Hippocampal formation (tissue), 2 donors: ENCODE measurements at regions not wholly inside any gene's neighbourhood (a gene's known extent, or its start where the extent isn't known, plus 50 kb on each side); places are given as distances from the start of the nearest gene placed in this dataset.
A peak's percentile ranks its signal among the peaks of the same experiment; 100 is the strongest.

Source experiments
- DNase-seq, 2 donors: peaks; one replicate each; lab custom pipeline; 2025; lab: John Stamatoyannopoulos, UW

DNA sequence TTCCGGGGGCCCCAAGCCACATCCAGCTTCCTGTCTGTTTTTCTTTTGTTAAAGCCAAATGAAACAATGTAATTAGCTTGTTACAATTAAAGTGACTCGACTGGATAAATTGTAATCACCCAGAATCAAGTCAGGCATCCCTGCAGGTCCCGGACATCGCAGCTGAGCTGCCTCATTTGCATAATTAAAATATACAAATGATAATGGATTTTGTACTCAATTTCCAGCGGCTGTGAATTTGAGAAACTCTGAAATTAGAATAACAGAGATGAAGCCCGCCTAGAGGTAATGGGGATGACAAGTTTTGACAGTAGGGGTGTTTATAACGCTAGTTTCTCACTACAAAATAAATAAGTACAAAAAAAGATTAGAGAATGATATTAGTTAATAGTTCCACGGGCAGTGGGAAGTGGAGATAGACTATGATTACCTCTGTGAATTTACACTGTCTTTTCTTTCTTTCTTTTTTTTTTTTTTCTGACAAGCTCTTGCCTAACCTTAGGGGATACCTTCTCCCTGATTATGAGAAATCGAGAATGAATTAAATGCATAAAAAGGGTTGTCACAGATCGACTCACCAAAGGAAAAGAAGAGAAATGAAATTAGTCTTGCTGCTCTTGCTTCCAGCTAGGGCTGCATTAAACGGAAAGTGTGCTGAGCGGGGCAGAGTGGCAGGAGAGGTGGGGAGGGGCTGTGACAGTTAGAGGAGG, 82.6 kb upstream of the SKOR2 start:
- DNase-seq: no peak

DNA sequence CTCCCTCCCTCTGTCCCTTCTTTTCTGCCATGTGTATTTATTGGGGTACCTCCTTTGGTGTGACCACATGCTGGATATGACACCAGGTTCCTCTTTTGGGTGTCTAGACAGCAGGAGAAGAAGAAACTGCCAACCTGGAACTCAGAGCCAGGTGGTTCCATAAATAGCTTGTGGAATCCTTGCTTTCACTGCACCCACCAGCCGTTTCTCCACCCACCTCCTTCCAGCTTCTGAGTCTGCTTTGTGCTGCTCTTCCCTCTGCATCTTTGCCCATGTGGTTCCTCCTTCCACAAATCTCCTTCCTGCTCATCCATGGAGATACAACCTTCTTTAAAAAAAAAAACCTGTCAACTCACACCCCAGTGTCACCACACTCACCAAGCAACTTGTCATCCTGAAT, 80.2 kb upstream of the SKOR2 start:
- peak in 1 of 2 donors; percentile 3 for DNase-seq

DNA sequence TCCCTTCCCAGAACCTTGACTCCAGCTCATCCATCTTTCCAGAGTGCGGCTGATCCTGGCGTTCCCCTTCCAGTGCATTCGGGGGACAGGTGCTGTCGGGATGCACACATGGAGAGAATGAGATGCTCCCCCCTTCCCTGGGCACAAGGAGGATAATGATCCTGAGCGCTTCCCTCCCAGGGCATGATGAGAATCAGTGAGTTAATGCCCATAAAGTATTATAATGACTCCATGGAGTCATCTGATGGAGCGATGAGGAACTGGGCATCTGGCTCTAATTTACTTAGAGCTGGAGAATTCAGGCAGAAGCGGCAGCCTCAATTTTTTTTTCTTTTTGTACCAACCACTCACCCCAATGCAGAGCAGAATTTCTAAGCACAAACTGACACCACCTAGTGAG, 79.6 kb upstream of the SKOR2 start:
- DNase-seq: no peak

DNA sequence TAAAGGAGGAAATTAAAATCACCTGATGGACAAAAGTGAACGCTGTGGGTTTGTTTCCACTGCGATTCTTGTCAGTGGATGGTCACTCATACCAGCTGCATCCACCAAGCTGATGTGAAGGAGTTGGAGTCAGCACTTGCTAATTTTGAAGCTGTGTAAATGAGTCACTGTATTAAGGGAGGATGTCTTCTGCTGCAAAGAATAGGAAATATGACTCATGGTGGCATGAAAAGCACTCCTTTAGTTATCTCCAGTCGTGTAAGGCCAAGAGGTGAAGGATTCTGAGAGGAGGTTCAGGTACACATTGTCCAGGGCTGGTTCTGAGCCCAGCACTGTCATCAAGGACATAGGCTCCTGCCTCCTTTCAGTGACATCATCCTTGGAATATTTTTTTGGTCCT, 71.7 kb upstream of the SKOR2 start:
- DNase-seq: no peak

DNA sequence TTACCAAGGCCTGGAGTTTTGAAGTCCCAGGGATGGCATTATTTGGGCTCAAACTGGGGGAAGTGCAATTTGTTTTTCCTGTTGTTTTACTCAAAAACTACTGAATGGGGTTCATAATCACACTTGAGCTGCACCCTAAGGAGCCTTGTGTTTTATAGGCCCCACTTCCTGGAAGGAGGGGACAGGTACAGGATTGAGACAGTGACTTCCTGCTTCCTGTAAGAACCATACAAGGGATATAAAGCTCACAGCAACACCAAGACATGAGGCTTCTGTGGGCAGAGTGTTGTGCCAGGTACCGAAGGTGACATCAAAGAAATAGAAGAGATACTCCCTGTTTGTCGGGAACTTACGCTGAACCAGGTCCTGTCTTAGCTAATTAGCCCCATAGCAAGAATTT, 70.4 kb upstream of the SKOR2 start:
- DNase-seq: no peak

DNA sequence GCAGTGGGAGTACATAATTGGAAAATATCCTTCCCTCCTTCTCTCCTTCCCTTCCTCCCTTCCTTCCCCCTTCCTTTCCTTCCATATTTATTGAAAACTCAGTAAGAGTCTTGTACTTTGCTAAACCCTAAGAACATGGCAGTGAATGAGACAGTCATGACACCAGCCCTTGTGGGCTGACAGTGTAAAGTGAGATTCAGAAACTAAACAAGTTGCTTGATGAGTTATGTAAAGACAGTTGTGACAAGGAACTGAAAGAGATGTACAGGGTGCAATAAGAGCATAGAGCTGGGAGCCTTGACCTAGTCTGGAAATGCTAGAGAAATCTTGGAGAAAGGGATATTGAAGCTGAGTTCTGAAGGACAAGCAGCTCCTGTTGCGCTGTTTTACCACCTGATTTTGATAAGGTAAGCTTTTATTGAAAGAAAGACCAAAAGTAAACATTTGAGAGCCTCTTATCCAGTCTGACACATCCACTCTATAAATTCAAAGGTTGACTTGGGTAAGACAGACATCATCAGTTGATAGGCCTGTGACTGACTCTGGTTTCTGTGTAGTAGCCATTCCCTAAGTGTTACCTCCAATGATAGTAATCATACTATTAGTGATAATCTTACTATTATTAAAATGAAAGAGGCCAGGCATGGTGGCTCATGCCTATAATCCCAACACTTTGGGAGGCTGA, 66.5 kb upstream of the SKOR2 start:
- DNase-seq: no peak

DNA sequence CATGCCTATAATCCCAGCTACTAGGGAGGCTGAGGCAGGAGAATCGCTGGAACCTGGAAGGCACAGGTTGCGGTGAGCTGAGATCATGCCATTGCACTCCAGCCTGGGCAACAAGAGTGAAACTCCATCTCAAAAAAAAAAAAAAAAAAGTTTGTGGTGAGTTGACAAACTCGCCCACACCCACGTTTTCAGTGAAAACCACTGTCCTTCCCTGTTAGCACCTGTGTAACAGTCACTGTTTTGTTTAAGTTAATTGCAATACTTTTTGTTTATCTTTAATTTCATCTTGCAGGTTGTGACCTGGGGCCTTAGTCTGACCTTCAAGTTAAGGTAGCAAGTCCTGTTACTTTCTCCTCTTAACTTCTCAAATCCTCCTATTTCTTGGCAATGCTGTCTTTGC, 65.5 kb upstream of the SKOR2 start:
- no peak for DNase-seq

DNA sequence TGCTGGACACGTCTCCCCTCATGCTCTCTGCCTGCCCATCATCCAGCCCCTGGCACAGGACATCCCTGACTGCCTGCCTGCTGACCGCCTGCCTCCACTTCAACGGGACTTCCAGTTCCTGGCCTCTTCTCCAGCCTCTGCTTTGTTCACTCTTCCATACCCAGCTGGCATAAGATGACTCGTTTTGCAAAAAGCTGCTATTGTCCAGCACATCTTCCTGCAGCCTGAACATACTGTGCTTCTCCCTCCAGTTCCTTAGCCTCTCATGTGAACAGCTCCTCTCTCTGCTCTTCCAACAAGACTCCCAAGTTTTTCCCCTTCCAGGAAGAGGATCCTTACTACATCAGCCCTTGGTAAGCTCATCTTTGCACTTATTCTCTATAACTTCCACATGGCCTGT, 62.4 kb upstream of the SKOR2 start:
- DNase-seq: no peak

DNA sequence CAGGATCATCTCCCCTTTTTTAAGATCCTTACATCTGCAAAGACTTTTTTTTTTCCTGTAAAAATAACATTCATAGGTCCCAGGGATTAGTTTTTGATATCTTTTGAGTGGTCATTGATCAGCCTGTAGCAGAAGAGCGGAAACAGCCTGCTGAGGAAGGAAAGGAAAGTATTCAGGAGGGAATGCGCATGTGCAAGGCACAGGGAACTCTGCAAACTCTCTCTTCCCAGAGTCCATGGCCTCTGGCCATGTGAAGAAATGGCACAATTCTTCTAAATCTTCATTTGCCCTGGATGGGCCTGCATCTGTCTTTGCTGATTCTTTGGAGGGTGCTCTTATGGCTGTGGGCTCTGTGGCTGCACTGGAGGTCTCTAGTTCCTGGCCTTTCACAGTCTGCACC, 60.1 kb upstream of the SKOR2 start:
- no peak for DNase-seq
